Ammon's horn (tissue), 1 donor: ENCODE measurements at regions not wholly inside any gene's neighbourhood (a gene's known extent, or its start where the extent isn't known, plus 50 kb on each side); places are given as distances from the start of the nearest gene placed in this dataset.
A peak's percentile ranks its signal among the peaks of the same experiment; 100 is the strongest.

ENCODE experiments used
- DNase-seq: peaks from one replicate; pipeline ENCODE4 v3.0.0-alpha.2; 2016; ENCODE audit warnings: low spot score

DNA sequence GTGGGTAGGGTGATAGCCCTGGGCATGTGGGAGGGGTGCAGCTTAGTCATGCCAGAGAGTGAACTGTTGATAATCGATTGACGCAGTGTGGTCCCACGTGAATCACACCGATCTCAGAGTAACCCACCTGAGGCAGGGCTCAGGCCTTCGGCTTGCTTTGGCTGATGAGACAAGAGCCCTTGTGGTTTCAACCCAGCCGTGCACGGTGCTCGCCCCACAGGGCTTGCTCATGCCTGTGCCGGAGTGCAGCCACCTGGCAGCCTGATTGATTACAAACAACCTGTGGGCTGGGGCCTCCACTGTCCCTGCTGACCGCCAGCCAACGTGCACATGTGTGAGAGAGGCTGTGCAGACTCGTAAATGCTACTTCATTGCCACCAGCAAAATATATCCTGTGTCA lies 144.9 kb upstream of the ADARB2 start:
- DNase-seq, result no peak

DNA sequence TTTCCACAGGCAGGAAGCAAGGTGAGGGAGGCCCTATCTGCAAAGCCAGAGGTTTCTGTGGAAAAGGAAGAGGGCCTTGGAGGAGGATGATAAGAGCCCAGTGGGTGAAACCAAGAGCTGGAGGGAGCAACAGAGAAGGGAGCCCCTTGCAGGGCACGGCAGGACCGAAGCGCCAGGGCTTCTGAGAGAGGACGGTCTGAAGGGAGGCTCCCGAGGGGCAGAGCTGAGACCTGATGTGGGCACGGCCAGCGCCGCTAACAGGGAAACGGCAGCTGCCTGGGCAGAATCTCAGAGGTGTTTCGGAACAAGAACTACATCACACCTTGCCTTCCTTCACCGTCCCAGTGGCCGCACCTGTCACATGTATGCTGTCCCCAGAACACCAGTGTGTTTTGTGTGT lies 144.3 kb upstream of the ADARB2 start:
- DNase-seq, result no peak

DNA sequence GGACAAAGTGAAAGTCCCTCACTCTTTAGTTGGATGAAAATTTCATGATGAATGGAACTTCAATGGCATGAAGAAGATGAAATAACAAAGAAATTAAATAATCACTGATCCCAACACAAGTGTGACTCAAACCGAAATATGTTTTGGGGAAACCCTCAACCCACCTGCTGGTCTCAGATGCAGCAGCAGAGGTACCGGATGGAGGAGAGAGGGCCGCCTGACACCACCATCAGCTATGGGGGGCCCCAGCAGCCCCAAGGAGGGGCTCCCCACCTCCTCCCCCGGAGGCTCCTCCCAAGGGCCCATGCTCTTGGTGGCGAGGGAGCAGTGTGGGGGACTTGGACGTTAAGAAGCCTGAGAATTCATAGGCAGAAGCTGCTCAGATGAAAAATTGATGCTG lies 137.2 kb upstream of the ADARB2 start:
- DNase-seq, result no peak

DNA sequence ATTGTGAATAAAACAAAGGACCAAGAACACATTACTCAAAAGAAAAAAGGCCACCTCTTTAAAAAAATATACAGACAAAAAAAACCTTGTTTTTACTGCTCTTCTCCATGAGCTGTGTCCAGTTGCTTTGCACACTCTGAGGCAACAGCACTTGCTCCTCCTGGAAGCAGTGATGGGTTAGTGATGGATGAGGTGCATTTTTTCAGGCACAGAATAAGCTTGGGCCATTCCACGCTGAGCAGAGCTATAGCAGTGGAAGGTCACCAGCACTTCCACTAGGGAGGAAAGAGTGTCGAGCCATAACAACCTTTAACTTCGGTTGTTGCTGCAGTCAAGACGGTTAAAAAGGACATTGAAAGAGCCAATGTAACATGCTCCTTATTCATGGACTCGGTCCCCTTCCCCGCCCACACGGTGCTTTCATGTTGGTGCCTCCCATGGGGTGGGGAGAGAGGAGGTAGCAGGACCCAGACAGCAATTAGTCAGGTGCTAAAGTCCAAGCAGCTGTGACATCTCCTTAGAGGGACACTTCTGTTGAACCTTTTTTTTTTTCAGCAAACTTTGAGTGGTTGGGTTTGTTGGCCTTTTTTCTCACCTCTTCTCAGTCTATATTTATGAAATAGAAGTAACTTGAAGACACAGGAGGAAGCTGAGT lies 136.5 kb upstream of the ADARB2 start:
- DNase-seq, result no peak

DNA sequence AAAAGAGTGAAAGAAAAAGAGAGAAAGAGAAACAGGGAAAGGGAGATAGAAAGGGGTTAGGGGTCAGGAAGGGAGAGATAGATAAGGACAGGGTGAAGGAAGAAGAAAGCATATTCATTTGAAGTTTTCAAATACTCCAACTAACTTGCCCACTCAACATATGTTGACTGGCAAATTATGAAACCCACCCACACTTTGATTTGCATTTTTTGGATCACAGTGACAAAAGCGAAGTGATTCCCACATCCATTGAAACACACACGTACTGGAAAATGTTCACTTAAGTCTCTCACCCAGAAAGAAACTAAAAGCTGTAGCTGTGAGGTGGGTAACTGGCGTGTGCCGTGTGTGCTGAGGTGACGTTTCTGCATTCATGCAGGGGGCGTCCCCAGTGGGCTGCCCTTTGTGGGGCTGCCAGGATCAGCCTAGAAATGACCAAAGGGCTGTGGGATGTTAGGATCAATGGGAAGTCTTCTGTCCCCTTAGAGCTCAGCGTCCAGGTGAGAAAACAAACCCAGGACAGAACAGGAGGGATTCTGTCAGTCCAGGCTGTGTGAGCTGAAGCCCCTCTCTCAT lies 134.9 kb upstream of the ADARB2 start:
- DNase-seq, result peak; percentile 37

DNA sequence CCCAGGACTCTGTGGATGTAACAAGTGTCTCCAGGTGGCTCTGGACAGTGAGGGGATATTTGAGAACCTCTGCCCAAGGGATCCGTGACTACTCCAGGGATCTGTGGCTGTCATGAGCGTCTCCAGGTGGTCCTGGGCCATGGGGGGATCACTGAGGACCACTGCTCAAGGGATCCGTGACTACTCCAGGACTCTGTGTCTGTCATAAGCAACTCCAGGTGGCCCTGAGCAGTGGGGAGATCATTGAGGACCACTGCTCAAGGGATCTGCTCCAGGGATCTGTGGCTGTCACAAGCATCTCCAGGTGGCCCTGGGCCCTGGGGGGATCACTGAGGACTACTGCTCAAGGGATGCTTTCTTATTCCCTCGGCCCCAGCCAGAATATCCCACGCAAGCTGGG lies 133.2 kb upstream of the ADARB2 start:
- DNase-seq, result no peak

DNA sequence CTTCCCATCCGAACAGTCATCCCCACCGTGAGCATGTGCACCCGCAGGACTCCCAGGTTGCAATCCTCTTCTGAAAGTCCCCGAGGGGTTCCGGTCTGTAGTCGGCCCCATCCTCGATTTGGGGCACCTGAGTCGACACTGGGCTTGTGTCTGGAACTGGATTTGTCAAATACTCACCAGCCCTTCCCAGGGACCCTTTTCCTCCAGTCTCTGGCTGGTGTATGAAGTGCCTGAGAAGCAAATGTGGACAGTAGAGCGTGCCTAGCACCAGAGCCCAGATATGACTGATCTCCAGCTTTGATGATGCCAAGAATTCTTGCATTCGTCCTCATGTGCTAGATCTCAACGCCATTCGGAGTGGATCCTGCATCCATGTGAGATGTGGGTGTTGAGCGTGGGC lies 132.5 kb upstream of the ADARB2 start:
- no peak for DNase-seq

DNA sequence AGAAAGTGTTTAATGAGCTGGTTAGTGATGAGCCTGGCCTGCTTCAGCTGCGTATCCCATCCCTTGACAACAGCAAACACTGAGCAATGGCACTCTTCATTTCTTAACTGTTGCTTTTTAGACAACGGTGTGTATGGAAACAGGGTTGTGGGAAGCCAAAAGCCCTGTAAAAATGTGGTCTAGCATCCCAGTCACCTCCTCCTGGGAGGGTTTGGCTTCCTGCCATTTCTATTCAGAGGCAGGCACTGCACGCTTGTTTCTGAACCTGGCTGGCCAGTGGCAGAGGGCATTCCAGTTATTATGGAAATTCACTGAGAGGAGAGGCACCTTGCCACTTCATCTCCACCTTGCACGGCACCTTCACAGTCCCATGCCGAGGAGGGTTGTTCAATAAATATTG lies 123.0 kb upstream of the ADARB2 start:
- peak; percentile 18 for DNase-seq

DNA sequence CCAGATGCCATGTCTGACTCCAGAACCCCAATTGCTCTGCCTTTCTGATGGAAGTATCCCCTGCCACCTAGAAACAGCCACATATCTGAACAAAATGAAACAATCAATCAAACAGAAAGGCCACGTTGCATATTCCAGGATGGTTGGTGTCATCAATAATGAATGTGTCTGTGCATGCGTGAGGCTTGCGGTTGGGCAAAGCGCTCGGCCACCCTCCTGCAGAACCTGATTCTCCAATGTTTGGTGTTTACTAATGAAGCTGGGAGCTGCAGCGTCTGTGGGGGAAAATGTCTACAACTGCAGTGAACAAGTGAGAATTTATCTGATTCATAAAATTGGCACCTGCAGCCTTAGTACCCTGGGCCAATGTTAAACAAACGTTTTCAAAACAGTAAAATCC lies 121.2 kb upstream of the ADARB2 start:
- DNase-seq, result no peak

DNA sequence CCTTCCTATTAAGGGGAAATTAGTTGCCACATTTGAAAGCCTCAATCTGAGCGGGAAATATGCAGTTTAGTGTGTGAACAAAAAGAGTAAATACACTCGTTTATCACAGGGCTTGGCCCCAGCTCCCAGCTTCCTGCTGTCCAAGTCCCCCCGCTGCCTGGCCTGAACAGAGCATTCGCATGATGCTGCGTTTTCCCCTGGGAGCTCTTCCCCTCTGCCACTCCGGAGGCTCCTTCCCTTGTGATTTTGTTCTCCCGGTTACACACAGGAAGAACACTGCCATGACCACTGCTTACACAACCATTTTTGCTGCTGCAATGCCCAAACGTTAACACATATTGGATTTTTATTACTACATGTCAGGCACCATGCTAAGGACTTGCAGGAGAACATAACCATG lies 120.7 kb upstream of the ADARB2 start:
- no peak for DNase-seq

DNA sequence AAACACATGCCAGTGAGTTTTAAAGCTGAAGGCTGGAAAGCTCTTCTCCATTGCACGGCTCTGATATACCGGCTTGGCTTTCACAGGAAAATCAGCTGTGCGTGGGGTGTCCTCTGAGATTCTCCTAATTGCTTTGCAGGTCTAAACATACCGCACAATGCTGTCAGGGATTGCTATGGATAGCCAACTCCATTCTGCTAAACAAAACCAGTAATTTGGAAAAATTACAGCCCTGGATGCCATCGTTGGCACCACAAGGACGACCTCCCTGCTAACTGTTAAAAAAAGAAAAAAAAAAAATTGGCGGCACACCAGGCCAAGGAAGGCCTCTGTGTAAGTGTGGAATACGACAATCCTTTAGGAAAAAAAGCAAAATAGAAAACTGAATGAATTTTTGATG lies 118.6 kb upstream of the ADARB2 start:
- DNase-seq, result no peak

DNA sequence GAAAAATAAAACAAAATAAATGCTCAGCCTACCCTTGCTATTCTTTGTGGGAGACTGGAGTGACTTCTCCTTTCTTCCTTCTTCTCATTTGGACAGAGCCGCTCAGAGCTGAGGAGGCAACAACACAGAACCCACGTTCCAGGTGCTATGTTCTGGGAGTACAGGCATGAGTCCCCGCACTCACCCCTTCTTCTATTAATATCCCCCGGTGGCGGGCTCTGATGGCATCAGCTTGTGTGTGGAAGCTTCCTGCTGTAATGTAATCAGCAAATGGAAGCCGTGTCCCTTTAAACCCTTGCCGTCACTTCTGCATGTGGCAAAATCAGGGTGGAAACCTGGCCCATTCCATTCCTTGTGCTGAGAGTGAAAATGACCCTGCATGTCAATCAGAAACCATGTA lies 116.9 kb upstream of the ADARB2 start:
- DNase-seq, result no peak

DNA sequence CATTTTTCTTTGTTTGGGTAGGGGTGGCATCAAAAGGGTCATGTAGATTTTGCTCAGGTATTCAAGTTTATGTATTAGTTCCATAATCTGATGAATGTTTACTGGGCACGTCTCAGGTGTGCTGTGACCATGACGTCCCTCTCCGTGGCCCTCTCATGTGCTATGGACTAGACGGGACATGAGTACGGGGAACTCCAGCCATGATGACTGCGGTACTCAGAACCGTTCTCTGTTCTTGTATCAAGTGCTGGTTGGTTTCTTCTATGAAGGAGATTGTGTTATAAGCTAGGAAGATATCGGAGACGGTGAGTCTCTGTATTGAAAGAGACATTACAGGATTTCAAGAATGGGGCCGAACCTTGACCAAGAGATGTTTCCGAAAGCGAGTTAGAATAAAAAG lies 116.5 kb upstream of the ADARB2 start:
- no peak for DNase-seq

DNA sequence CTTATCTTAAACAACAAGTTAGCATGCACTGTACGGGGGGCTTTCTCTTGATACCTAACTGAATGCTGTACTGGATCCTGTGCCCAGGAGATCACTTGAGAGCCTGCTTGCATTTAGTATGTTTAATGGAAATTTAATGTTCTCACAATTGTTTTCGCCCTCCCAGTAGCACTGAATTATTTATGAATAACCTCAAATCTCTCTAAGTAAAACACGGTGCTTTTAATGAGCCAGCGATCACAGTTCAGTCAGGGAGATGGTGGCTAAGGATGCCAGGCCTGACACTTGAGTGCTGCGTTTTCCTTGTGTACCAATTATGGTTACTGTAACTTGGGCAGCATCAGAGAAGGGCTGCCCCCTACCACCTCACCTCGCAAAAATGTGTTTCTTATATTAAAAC lies 115.5 kb upstream of the ADARB2 start:
- no peak for DNase-seq

DNA sequence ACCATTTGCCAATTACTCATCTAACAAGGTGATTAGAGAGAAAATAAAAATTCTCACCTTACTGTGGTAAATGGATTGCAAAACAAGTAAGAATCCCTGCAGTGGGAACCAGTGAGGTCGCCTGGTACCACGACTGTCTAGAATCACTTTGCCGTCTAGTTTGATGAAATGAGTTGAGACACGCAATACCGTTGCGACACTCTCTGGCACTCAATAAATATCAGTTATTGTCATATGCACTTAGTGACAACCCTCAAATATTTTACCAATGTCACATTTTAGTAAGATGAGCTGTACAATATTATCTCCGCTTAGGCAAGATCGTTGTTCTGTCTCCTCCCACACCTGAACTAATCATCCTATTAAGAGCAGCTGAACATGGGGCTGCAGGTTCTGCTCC lies 114.4 kb upstream of the ADARB2 start:
- no peak for DNase-seq

DNA sequence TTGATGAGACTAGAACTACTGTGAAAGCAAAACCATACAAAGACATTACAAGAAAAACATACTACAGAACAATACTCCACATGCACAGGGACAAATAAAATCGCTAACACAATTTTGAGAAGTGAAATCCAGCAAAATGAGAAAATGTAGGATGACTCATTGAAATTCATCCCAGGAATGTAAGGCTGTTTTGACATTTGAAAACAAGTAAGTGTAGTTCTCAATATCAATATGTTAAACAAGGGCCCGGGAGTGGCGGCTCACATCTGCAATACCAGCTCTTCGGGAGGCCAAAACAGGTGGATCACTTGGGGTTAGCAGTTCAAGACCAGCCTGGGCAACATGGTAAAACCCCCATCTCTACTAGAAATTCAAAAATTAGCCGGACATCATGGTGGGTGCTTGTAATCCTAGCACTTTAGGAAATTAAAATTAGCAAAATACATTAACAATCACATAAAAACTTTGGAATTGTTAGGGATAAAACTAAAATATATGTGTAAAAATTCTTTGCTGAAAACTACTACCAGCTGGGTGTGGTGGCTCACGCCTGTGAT lies 113.7 kb upstream of the ADARB2 start:
- DNase-seq, result no peak

DNA sequence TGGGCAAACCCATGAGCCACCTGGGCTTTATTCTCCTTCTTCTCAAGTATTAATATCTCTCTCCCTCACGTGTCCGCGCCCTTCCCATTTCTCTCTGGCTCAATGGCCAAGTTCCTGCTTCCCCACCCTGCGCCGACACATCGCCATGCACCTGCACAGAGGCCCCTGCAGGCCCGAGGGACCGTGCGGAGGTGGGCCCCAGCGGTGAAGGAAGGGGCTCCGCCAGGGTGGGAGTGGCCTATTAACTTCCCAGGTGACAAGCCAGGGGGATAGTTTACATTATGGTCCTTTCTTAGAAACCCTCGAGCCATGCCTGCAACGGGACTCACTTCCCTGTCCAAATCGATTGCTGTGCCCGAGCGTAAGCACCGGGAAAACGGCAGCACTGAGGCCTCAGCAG lies 110.0 kb upstream of the ADARB2 start:
- no peak for DNase-seq

DNA sequence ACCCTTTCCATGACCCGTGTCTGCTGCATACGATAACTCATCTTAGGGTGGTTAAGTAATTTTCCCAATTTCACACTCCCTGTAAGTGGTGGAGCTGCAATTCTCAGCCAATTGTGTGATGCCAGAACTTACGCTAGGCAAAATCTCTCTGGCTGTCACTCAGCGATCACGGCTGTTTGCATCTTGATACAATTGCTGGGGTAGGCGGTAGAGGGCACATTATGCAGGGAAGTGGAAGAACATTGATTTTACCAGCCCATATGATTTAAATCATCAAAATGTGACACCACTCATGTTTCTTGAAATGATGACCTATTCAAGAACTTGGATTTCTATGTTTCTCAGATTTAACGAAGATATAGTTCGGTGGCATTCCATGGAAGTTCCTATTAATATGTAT lies 108.7 kb upstream of the ADARB2 start:
- no peak for DNase-seq

DNA sequence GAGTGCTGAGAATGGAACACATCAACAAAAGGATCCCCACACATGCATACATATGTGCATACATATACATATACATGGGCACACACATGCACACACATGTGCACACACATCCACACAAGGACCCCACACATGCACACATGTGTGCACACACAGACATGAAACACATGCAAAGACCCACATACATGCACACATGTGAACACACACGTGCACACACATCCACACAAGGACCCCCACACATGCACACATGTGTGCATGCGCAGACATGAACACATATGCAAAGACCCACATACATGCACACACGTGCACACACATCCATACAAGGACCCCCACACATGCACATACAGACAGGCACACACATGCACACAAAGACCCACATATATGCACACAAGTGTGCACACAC lies 104.4 kb upstream of the ADARB2 start:
- DNase-seq, result no peak

DNA sequence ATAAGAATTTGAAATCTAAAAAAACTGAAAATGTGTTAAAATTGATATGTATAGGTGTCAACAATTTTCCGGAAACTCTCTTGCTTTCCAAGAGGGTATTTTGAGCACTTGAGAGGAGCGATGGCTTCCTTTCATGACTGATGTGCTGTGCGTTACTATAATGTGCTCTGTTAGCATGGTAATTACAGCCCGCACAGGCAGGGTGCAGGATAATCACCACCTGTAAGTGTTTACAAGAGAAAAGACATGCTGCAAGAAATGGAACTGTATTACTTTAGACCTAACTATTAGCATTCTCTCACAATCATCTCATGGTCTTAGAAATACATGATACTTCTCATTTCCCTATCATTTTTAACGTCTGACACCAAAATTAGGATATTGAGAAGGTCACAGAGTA lies 92.4 kb upstream of the ADARB2 start:
- DNase-seq, result no peak

DNA sequence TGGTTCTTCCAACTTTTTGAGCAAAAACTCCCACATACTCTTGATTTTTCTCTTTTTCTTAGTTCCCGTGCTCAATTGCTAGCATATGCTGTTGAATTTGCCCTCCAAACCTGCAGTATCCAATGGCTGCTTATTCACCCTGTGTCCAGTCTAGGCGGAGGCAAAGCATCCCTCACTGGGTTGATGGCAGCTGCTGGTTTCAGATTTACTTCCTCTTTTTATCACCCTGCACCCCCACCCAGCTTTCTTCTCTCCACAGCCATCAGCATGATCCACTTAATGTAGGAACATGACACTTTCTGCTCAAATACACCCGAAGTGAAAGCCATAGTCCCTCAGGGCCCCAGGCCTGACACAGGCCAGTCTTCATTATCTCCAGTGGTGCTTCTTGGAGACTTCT lies 87.6 kb upstream of the ADARB2 start:
- DNase-seq, result no peak

DNA sequence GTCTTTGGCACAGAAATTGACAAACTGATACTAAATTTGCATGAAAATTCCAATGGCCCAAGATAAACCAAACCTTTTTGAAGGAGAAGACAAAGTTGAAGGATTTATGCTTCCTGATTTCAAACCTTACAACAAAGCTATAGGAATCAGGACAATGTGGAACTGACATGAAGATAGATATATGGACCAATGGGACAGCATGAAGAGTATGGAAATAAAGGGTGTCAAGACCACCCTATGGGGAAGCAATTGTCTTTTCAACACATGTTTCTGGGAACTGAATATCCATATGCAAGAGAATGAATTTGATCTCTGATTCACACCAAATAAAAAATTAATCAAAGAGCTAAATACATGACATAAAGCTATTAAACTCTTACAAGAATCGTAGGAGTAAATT lies 77.2 kb upstream of the ADARB2 start:
- no peak for DNase-seq

DNA sequence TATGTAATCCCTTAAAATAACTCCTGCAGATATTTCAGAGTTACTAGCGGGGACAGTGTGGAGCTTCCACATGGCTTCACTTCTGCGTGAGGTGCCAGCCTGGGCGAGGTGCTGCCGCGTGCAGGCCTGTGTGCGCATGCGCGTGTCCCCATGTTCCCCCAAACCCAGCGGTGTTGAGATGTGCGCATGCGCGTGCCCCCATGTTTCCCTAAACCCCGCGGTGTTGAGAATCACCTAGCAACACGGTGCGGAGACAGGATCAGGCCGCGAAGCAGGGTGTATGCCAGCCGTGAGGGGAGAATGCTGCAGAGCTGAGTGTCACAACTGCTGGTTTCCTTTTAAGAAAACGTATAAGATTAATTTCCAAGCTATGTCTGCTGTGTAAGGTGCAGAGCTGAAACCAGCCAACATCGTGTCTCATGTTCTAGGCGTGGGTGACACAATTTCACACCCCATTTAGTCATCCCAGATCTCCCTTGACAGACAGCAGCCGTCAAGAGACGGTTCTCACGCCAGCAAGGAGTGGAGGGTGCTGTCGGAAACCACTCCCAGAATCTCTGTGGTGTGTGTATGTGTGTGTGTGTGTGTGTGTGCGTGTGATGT lies 71.9 kb upstream of the ADARB2 start:
- no peak for DNase-seq

DNA sequence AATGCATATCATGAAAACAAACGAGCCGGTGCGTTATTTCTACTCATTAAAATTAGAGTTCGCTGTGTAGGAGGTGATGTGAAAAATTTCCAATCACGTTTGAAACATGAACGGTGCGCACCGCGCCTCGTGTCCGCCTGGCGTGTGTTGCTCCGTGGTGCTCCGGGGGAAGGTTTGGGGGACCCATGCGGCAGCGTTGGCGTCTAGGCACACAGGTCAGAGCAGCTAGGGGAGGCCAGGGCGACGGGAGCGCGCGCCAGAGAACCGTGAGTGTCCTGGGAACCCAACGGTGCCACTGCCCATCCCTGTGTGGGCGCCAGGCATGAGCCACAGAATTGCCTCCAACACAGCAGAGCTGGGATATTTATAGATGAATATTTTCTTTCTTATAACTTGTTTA lies 70.6 kb upstream of the ADARB2 start:
- no peak for DNase-seq
